Heart right ventricle (tissue), 16 donors: ENCODE measurements at regions not wholly inside any gene's neighbourhood (a gene's known extent, or its start where the extent isn't known, plus 50 kb on each side); places are given as distances from the start of the nearest gene placed in this dataset.

ENCODE experiments used
- ATAC-seq, 8 donors: fragments of 200-7000 bp; cut with Tn5 transposase; one replicate each; pipeline ENCODE4 v1.9.1; 2020; ENCODE audit warnings: mild to moderate bottlenecking in 8 of 8, moderate library complexity in 8 of 8, moderate number of reproducible peaks in 1 of 8
- DNase-seq, 2 donors: peaks; one replicate each; pipeline ENCODE4 v3.0.0-alpha.2; 2020
- H3K27ac ChIP-seq, 10 donors: fragments of 200-600 bp; sonication (generic) in 2 of 10; one replicate each; pipeline versions ENCODE4 v1.5.0 to v1.8.0; 2020 to 2022; ENCODE audit warnings: mild to moderate bottlenecking in 3 of 10
- H3K27me3 ChIP-seq, 7 donors: fragments of 200-600 bp; one replicate each; pipeline ENCODE4 v1.8.0; 2021 to 2022; ENCODE audit warnings: mild to moderate bottlenecking in 2 of 7
- H3K36me3 ChIP-seq, 9 donors: fragments of 200-600 bp; sonication (generic) in 1 of 9; one replicate each; pipeline versions ENCODE4 v1.5.0 to v1.8.0; 2020 to 2022; ENCODE audit warnings: mild to moderate bottlenecking in 2 of 9
- H3K4me1 ChIP-seq, 9 donors: fragments of 200-600 bp; sonication (generic) in 1 of 9; one replicate each; pipeline versions ENCODE4 v1.5.0 to v1.8.0; 2020 to 2022; ENCODE audit warnings: mild to moderate bottlenecking in 4 of 9
- H3K4me3 ChIP-seq, 10 donors: fragments of 200-600 bp; sonication (generic) in 2 of 10; one replicate each; pipeline versions ENCODE4 v1.5.0 to v1.8.0; 2020 to 2022; ENCODE audit warnings: mild to moderate bottlenecking in 7 of 10, moderate library complexity in 2 of 10
- H3K9me3 ChIP-seq, 11 donors: fragments of 200-600 bp in 10 of 11; sonication (generic) in 2 of 11; one replicate each; pipeline versions ENCODE4 v1.5.0 to v1.8.0; 2013 to 2022; ENCODE audit warnings: mild to moderate bottlenecking in 2 of 11, control low read depth in 1 of 11, moderate library complexity in 1 of 11
- WGBS, 2 donors: extraction: QIAGEN DNeasy Blood & Tissue Kit; methylation state at CpG; one replicate each; pipeline ENCODE4 v1.1.7; 2013; ENCODE audit warnings: inconsistent platforms in 1 of 2; 5-methylcytosine and 5-hydroxymethylcytosine counted together
- intact Hi-C, 10 donors: fragments of 100-400 bp; cut with DNase I; formaldehyde crosslinking; loops; one replicate each; pipeline versions ENCODE4 v1.11.1 to v1.14.2; 2022
- TF ChIP-seq, protein P1 (sequence below), 9 donors: fragments of 200-600 bp; sonication (generic) in 2 of 9; IDR thresholded peaks; one replicate each; pipeline versions ENCODE4 v1.5.0 to v1.8.0; 2021 to 2022; ENCODE audit warnings: antibody characterized with exemption in 9 of 9, mild to moderate bottlenecking in 5 of 9, moderate library complexity in 1 of 9
- donor health status: Arrhythmogenic right ventricular cardiomyopathy.
- donor health status: ischemic (EF 13 %, LVEDD 7.1; RV severe dilation, severe dysfunction).
- donor health status: healthy with polysubstance abuse.
- donor health status: DM: no; HTN: yes; CAD: no.
- donor health status: DM: no; HTN: no; CAD: no.
- donor health status: ischemic (EF 25% LVEDD 6.9; RV normal size, moderate dysfunction).
- donor health status: ischemic (EF 25% LVEDD 5.7; RV mildly dilated, moderate dysfunction).
- donor health status: healthy.
- donor health status: DM: yes; HTN: yes; CAD: no.
- donor health status: Ischemic cardiomyopathy.
- donor health status: ischemic (EF 35%, LVEDD 5.7; RV mildly dilated, moderate dysfunction).
- donor health status: nonischemic (EF 11% LVEDD 7.7; RV severe dilation, severe dysfunction).
- donor health status: DM: yes; HTN: yes; CAD: no.
- donor health status: PGD.
- donor health status: ischemic (EF 29% LVEDD 5.4; RV normal size, mild dysfunction).
- donor health status: nonischemic (EF 23%, LVEDD 6.1; RV moderate dilation, normal function).

GRCh38 chr1:191890433-191891088 lies 267.7 kb upstream of the RGS18 start:
- Histone ChIP-seq H3K27ac (no peak overlapping the region), H3K4me3 (no peak overlapping the region), H3K9me3 (peaks cover 0 to 9% (median 0%) of the 10 kb centered on the region in 11 donors), H3K27me3 (no peaks in the 10 kb centered on the region), H3K4me1 (no peaks in the 10 kb centered on the region), H3K36me3 (no peaks in the 10 kb centered on the region)
- ATAC-seq = no peak
- no peak for DNase-seq
- WGBS, 2 donors = 93 to 94% methylated on average over 3 of the region's 3 CpGs
- intact Hi-C loops = no loop called here
- TF ChIP-seq, protein P1, sequence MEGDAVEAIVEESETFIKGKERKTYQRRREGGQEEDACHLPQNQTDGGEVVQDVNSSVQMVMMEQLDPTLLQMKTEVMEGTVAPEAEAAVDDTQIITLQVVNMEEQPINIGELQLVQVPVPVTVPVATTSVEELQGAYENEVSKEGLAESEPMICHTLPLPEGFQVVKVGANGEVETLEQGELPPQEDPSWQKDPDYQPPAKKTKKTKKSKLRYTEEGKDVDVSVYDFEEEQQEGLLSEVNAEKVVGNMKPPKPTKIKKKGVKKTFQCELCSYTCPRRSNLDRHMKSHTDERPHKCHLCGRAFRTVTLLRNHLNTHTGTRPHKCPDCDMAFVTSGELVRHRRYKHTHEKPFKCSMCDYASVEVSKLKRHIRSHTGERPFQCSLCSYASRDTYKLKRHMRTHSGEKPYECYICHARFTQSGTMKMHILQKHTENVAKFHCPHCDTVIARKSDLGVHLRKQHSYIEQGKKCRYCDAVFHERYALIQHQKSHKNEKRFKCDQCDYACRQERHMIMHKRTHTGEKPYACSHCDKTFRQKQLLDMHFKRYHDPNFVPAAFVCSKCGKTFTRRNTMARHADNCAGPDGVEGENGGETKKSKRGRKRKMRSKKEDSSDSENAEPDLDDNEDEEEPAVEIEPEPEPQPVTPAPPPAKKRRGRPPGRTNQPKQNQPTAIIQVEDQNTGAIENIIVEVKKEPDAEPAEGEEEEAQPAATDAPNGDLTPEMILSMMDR (IDR thresholded peaks at IDR 0.05) = no peak

- ATAC-seq (no peak), DNase-seq (no peak)
- TF ChIP-seq, protein P1 (IDR thresholded peaks at IDR 0.05) = no peak
- H3K27me3 ChIP-seq = no peaks in the 10 kb centered on the region
- no peak overlapping the region for H3K4me3 ChIP-seq
- H3K36me3 ChIP-seq = no peaks in the 10 kb centered on the region
- no peaks in the 10 kb centered on the region for H3K4me1 ChIP-seq
- H3K27ac ChIP-seq = no peak overlapping the region
- intact Hi-C loops = no loop called here
- H3K9me3 ChIP-seq = peaks cover 0 to 9% (median 0%) of the 10 kb centered on the region in 11 donors
Measured at GRCh38 chr1:191892716-191893115, 265.5 kb upstream of the RGS18 start.

- Histone ChIP-seq H3K9me3 (peaks cover 0 to 9% (median 0%) of the 10 kb centered on the region in 11 donors), H3K4me1 (no peaks in the 10 kb centered on the region), H3K27ac (no peak overlapping the region), H3K4me3 (no peak overlapping the region), H3K36me3 (no peaks in the 10 kb centered on the region), H3K27me3 (no peaks in the 10 kb centered on the region)
- TF ChIP-seq, protein P1 (IDR thresholded peaks at IDR 0.05) = no peak
- WGBS, 2 donors = 65 to 77% methylated on average over 2 of the region's 2 CpGs
- ATAC-seq (no peak), DNase-seq (no peak)
- intact Hi-C loops = no loop called here
Measured at GRCh38 chr1:191895049-191895448, 263.2 kb upstream of the RGS18 start.

DNA sequence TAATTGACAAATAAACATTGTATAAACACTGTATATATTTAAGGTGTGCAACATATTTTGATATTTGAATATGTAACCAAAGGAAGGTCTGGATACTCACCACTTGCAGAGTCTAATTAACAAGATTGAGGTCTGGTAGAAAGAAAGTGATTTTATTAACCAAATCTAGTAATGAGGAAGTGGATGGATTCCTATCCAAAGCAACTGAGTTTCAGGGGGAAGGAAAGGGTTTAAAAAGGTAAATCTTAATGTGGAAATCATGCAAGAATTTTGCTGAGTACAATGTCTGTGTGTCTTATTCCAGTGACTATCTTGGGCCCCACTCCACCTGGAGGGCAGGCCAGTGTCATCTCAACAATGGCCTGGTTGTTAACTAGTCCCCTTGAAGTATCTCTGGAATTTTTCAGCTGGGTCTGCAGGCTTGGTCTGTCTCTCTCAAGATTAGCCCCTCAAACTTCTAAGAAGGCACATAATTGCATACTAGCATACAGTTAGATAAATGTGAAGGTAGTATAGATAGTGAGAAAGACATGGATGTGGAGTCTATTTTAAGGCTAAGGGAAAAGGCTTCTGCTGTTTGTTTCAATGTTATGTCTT lies 262.7 kb upstream of the RGS18 start:
- DNase-seq = no peak
- no peaks in the 10 kb centered on the region for H3K27me3 ChIP-seq
- H3K27ac ChIP-seq = no peak overlapping the region
- intact Hi-C loops = no loop called here
- no peak for ATAC-seq
- H3K9me3 ChIP-seq = peaks cover 0 to 9% (median 0%) of the 10 kb centered on the region in 11 donors
- no peaks in the 10 kb centered on the region for H3K4me1 ChIP-seq
- no peaks in the 10 kb centered on the region for H3K36me3 ChIP-seq
- TF ChIP-seq, protein P1 (IDR thresholded peaks at IDR 0.05) = no peak
- no peak overlapping the region for H3K4me3 ChIP-seq
